ENCODE measurements at regions not wholly inside any gene's neighbourhood (a gene's known extent, or its start where the extent isn't known, plus 50 kb on each side); places are given as distances from the start of the nearest gene placed in this dataset.

GRCh38 chr2:240236217-240237111 lies 96.0 kb upstream of the OTOS start:
- no peak for TF ChIP-seq EZH2phosphoT487 (IDR thresholded peaks at IDR 0.05; ENCODE audit: low read depth, severe bottlenecking, unreplicated experiment)
- TF ChIP-seq, protein P1, sequence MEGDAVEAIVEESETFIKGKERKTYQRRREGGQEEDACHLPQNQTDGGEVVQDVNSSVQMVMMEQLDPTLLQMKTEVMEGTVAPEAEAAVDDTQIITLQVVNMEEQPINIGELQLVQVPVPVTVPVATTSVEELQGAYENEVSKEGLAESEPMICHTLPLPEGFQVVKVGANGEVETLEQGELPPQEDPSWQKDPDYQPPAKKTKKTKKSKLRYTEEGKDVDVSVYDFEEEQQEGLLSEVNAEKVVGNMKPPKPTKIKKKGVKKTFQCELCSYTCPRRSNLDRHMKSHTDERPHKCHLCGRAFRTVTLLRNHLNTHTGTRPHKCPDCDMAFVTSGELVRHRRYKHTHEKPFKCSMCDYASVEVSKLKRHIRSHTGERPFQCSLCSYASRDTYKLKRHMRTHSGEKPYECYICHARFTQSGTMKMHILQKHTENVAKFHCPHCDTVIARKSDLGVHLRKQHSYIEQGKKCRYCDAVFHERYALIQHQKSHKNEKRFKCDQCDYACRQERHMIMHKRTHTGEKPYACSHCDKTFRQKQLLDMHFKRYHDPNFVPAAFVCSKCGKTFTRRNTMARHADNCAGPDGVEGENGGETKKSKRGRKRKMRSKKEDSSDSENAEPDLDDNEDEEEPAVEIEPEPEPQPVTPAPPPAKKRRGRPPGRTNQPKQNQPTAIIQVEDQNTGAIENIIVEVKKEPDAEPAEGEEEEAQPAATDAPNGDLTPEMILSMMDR (IDR thresholded peaks at IDR 0.05; ENCODE audit: poor library complexity) = no peak
- no peak for TF ChIP-seq EZH2 (IDR thresholded peaks at IDR 0.05; ENCODE audit: borderline replicate concordance)
- 63% methylated on average over 12 of the region's 12 CpGs for WGBS (ENCODE audit: low lambda C conversion rate, missing lambda C conversion rate)
- H3K4me1 ChIP-seq (ENCODE audit: insufficient read depth) = no peaks in the 10 kb centered on the region
- no peak for DNase-seq (ENCODE audit: low spot score)
- no peaks in the 10 kb centered on the region for H3K79me2 ChIP-seq
- no peaks in the 10 kb centered on the region for H3K9me2 ChIP-seq (replicated peaks; ENCODE audit: insufficient read depth)
- H2AFZ ChIP-seq = no peak overlapping the region
- H4K20me1 ChIP-seq (ENCODE audit: insufficient read depth, poor library complexity, severe bottlenecking) = no peaks in the 10 kb centered on the region
- no peaks in the 10 kb centered on the region for H3K27me3 ChIP-seq
- H3K4me3 ChIP-seq = no peak overlapping the region
- no peak overlapping the region for H3K27ac ChIP-seq
- no peak overlapping the region for H3K4me2 ChIP-seq
- no peaks in the 10 kb centered on the region for H3K36me3 ChIP-seq (replicated peaks; ENCODE audit: insufficient read depth, low read depth)
- H3K9me3 ChIP-seq (ENCODE audit: low read depth) = no peaks in the 10 kb centered on the region

DNA sequence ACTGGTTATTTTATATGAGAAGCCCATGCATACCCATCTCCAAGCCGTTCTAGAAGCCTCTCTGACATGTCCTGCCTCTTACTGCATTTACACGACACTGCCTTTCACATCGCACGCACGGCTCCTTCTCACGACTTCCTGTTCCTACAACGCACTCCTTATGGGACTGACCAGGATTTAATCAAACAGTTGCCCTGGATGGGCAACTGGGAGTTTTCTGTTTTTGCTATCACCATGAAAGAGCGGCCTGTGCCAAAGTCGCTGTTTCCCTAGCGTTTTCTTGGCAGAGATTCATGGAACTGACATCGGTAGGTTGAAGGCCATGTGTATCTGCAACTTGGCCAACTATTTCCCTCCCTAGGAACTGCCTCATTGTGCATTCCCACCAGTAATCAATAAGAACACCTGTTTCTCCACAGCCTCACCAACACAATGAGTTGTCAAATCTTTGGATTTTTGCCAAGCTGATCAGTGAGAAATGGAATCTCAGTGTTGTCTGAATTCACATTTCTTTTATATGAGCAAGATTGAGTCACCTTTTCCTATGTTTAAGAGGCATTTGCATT lies 97.2 kb upstream of the OTOS start:
- Histone ChIP-seq H3K36me3 (replicated peaks; ENCODE audit: insufficient read depth, low read depth) (no peaks in the 10 kb centered on the region), H3K9me2 (replicated peaks; ENCODE audit: insufficient read depth) (no peaks in the 10 kb centered on the region), H4K20me1 (ENCODE audit: insufficient read depth, poor library complexity, severe bottlenecking) (no peaks in the 10 kb centered on the region), H3K4me2 (no peak overlapping the region), H3K4me1 (ENCODE audit: insufficient read depth) (no peaks in the 10 kb centered on the region), H3K27me3 (no peaks in the 10 kb centered on the region), H3K4me3 (no peak overlapping the region), H3K9me3 (ENCODE audit: low read depth) (no peaks in the 10 kb centered on the region), H2AFZ (no peak overlapping the region), H3K27ac (no peak overlapping the region), H3K79me2 (no peaks in the 10 kb centered on the region)
- DNase-seq (ENCODE audit: low spot score) = no peak
- TF ChIP-seq EZH2phosphoT487 (IDR thresholded peaks at IDR 0.05; ENCODE audit: low read depth, severe bottlenecking, unreplicated experiment) (no peak), EZH2 (IDR thresholded peaks at IDR 0.05; ENCODE audit: borderline replicate concordance) (no peak)
- TF ChIP-seq, protein P1 (IDR thresholded peaks at IDR 0.05; ENCODE audit: poor library complexity) = no peak
- WGBS (ENCODE audit: low lambda C conversion rate, missing lambda C conversion rate) = 79% methylated on average over 11 of the region's 11 CpGs

DNA sequence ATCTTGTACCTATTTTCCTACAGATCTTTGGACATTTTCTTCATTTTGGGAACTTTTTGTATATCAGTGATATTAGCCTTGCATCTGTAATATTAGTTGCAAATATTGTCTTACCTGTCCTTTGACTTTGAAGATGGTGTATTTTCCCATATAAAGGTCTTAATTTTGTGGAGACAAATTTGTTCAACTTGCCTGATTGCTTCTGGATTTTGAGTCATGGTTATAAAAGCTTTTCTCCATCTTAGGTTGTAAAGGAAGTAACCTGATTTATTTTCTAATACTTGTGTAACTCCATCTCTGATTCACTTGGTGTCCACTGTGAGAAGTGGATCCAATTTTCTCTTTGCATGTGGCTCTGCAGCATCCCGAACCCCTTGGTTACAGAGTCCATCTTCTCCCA lies 97.7 kb upstream of the OTOS start:
- Histone ChIP-seq H3K4me1 (ENCODE audit: insufficient read depth) (no peaks in the 10 kb centered on the region), H2AFZ (no peak overlapping the region), H3K9me3 (ENCODE audit: low read depth) (no peaks in the 10 kb centered on the region), H3K9me2 (replicated peaks; ENCODE audit: insufficient read depth) (no peaks in the 10 kb centered on the region), H3K79me2 (no peaks in the 10 kb centered on the region), H3K4me2 (no peak overlapping the region), H3K36me3 (replicated peaks; ENCODE audit: insufficient read depth, low read depth) (no peaks in the 10 kb centered on the region), H3K27me3 (no peaks in the 10 kb centered on the region), H4K20me1 (ENCODE audit: insufficient read depth, poor library complexity, severe bottlenecking) (no peaks in the 10 kb centered on the region), H3K4me3 (no peak overlapping the region), H3K27ac (no peak overlapping the region)
- DNase-seq (ENCODE audit: low spot score) = no peak
- WGBS (ENCODE audit: low lambda C conversion rate, missing lambda C conversion rate) = 85% methylated on average over 1 of the region's 1 CpG
- TF ChIP-seq EZH2 (IDR thresholded peaks at IDR 0.05; ENCODE audit: borderline replicate concordance) (no peak), EZH2phosphoT487 (IDR thresholded peaks at IDR 0.05; ENCODE audit: low read depth, severe bottlenecking, unreplicated experiment) (no peak)
- TF ChIP-seq, protein P1 (IDR thresholded peaks at IDR 0.05; ENCODE audit: poor library complexity) = no peak
